NCI-H526 treated with DMSO at 0.1 percent for 48 hours (cell line): ENCODE measurements at regions not wholly inside any gene's neighbourhood (a gene's known extent, or its start where the extent isn't known, plus 50 kb on each side); places are given as distances from the start of the nearest gene placed in this dataset.
"Not testable (repeated sequence)": the region's sequence is repeated elsewhere in the genome, so short reads cannot be mapped to it uniquely, and the experiment has no call there.

ENCODE experiments used
- DNase-seq: peaks from one replicate; lab custom pipeline; 2025; lab: John Stamatoyannopoulos, UW

DNA sequence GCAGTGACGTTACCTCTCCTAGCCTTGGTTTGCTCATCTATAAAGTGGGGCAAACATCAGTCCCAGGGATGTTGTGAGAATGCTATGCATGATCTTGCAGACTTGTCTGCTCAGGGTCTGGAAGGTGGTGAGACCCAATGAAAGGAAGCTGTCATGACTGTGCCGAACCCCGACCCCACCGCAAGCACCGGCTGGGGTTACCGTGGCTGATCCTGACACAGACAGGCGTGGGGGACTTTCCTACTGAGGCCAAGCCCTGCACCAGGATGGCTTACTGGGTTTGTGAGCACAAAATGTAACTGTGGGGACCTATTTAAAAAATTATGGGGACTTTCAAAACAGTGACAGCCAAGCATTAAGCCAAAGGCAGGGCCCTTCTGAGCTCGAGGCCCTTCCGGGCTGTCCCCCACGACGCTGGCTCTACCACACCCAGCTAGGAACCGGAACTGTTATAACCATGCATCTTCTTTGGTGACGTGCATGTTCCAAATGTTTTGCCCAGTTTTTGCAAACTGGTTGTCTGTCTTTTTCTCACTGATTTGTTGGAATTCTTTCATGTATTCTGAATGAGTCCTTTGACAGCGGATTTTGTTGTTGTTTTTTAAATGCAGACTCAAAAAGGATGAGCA is 76.6 kb upstream of the PMEPA1 start:
- DNase-seq, result no peak

- DNase-seq, result no peak
Observed at GRCh38 chr20:57785720-57786119, 75.9 kb upstream of the PMEPA1 start.

DNA sequence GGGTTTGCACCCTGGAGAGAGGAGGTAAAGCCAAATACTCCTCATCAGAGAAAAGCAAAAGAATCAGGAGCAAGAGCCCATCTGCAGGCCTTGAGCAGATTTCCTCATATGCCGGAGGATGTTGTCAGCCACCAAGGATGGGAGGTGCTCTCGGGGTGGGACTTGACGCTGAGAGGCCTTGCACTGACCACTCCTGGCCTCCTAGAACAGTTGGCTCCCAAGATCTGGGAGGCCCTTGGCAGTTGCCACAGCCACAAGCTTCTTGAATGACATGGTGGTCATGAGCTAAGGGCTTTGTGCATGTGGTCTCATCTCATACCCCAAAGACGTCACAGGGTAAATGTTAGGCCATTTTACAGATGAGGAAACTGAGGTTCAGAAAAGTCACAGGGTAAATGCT is 75.2 kb upstream of the PMEPA1 start:
- no peak for DNase-seq

DNA sequence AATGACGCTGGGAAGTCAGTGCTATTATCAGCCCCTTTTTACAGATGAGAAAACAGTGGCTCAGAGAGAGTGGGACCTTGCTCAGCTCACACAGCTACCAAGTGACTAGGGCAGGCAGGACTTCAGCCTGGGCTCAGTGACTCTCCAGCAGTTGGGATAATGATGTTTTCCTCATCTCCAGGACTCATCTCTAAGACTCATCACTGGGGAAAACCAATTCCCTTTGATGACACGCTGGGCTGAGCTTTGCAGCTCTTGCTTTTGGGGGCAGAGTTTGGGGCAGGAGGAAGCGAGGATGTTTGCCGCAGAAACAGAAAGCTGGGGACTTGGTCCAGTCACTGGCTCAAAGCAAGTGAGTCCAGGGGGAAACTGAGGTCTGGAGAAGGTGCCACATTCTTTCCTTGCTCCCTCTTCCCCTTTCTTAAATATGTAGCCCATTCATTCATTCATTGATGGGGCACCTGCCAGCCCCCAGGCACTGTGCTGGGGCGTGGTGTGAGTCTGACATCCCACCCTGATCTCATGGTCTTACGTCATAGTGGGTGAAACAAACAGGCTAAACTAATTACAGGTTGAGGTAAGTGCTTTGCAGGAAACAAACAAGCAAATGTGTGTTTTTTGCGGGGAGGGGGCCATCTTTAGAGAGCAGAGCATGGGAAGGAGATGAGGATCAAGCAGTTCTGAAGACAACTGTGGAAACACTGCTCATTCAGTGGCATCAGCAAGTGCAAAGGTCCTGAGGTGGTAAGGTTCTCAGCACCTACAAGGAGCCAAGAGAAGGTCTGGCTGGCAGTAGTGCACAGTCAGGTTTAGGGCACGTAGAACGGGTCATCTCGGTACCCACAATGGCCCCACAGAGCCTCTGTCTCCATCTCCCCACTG is 74.4 kb upstream of the PMEPA1 start:
- DNase-seq, result no peak

DNA sequence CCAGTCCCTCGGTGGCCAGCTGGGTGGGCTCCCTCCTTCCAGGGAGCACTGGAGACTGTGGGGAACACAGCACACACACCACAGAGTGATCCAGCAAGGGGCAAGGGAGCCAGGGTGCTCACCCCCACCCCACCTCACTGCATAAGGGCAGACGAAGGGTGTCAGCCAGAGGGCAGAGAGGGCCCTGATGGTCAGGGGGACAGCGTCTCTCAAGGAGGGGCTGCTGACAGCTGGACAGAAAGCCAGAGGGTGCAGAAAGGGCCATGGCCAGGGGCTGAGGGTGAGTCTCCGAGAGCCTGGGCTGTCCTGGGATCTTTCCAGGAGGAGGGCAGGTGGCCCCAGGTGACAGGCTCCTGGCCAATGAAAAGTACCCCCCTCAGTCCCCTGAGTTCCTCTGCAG is 73.4 kb upstream of the PMEPA1 start:
- no peak for DNase-seq

DNA sequence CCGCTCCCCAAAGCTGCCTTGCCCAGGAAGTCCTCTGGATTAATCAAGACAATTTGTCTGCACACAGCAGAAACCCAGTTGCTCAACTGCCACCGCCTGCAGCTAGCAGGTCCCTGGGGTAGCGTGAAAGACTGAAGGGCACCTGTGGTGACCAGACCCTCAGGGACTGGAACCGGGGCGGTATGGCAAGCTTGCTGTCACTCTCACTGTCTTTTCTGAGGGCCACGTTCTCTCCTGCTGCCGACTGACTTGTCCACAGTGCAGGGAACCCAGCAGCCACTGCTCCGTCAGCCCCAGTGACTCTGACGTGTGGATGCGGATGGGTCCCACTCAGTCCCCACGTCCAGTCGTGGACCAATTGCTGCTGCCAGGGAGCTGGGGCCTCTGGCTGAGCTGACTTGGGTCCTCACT is 72.8 kb upstream of the PMEPA1 start:
- DNase-seq, result no peak

DNA sequence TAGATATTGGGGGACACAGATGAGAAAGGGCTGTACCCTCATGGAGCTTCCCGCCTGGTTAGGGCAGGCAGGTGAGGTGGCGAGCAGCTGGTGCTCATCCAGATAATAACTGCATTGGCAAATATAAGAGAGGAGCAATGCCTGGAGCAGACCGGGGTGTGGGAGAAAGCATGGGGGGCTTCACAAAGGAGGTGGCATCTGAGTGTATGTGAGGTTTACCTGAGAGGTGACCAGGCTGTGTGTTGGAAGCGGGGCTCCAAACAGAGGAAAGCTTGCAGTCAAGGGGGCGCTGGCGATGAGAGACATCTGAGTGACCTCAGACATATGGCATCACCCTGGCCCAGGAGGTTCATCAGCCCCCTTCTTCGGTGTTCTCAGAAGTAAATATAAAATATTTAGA is 72.1 kb upstream of the PMEPA1 start:
- no peak for DNase-seq

- no peak for DNase-seq
Observed at GRCh38 chr20:57780906-57781305, 71.1 kb upstream of the PMEPA1 start.

- DNase-seq, result no peak
Observed at GRCh38 chr20:57780398-57780797, 70.6 kb upstream of the PMEPA1 start.

DNA sequence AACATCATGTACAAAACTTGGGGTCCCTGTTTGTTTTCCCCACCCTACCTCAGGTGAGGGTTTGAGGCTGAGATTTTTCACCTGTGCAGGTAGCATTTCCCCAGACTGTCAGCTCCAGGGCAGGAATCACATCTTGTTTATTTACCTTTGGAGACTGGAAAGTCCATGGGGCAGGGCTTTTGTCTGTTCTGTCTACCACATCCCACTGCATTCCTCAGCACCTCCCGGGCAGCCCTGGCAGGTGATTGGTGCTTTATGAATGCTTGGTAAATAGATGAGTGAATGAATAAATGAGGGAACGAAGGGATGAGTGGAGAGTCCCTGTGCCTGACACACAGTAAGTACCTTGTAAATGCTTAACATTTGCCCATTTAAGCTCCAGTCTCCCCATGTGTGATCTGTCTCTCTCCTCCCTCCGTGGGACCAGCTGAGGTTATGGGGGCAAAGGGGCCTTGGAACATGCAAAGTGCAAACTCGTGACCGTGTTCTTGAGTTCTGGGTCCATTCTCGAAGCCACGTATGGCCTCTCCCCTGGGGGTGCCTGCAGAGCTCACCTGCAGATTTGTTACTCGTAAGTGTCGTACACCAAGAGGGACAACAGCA is 69.7 kb upstream of the PMEPA1 start:
- no peak for DNase-seq

DNA sequence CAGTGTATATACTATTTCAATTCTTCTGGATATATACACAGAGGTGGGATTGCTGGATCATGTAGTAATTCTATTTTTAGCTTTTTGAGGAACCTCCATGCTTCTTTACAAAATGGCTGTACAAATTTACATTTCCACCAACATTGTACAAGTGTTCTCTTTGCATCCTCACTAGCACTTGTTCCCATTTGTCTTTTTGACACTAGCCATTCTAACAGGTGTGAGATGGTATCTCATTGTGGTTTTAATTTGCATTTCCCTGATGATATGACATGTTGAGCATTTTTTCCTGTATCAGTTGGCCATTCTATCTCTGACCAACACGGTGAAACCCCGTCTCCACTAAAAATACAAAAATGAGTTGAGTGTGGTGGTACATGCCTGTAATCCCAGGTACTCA is 68.1 kb upstream of the PMEPA1 start:
- DNase-seq, result peak; percentile 79

DNA sequence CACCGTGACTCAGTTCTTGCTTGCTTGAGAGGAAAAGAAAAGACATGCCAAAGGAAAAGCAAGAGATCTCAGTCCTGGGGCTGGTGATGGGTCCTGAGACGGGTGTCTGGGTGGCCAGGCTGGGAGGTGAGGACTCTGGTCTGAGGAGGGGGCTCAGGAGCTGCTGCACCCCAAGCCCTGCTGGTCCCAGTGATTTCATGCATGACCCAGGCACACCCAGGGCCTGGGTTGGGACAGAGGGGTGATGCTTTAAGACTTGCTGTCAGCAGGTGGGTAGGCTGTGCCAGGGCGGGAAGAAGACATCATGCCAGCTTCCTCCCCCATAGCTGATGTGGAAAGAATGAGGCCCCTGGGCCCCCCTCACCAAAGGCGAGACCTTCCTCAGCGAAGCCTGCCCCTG is 65.1 kb upstream of the PMEPA1 start:
- DNase-seq, result no peak

- DNase-seq, result no peak
Observed at GRCh38 chr20:57774111-57774880, 64.5 kb upstream of the PMEPA1 start.

- DNase-seq, result peak; percentile 97
Observed at GRCh38 chr20:57773059-57773815, 63.4 kb upstream of the PMEPA1 start.

DNA sequence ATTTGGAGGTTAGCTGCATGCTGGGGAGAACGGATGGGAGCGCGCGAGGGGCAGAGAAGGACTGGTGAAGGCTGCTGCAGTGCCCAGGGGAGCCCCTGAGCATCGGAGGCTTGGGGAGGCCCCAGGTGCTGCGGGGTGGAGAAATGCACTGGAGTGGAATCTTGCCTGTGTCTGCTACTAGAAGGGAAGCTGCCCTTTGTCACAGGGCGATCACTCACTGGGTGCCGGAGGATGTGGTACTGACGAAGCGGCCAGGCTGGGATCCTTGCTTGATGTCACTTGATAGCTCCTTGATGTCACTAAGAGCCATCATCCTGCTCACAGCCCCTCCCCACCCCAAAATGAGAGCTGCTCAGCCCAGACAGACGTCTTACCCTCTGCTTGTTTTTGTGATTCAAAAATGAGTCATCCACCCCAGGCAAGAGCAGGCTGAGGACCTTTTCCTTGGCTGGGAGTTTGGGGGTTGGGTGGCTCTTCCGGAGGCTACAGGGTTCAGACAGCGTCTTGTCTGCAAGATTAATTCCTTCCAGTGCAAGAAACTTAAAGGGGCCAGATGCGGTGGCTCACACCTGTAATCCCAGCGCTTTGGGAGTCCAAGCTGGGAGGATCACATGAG is 62.6 kb upstream of the PMEPA1 start:
- DNase-seq, result no peak

DNA sequence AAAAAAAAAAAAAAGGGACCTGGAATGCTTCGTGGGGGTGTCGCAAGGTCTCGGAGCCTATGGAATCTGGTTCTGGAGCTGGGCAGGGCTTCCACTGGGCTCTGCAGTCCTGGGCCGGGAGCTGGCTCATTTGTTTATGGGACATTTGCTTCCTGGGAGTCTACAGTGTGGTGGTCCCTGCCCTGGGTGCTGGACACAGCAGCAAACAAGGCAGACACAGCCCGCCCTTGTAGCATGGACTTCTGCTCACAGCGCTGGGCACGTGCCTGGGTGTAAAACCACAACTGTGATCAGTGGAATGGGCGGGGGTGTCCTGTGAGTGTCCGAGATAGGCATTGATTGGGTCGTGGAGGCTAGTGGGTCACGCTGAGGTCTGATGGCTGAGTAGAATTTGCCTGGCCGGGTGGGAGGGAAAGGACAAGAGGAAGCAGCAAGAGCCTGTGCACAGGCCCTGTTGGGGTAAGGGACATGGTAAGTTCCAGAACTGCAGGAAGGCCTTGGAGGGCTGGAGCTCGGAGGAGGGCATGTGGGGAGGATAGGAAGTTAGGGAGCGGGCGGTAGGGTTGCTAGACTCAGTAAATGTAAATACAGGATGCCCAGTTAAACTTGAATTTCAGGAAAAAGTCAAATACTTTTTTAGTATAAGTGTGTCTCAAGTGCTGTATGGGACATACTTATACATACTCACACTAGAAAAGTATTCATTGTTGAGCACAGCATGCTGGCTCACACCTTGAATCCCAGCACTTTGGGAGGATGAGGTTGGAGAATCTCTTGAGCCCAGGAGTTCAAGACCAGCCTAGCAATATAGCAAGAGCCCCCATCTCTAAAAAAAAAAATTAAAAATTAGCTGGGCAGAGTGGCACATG is 61.3 kb upstream of the PMEPA1 start:
- no peak for DNase-seq

GRCh38 chr20:57770401-57770800 is 60.6 kb upstream of the PMEPA1 start:
- DNase-seq, result not testable (repeated sequence)

- no peak for DNase-seq
Observed at GRCh38 chr20:57769756-57770155, 59.9 kb upstream of the PMEPA1 start.

- no peak for DNase-seq
Observed at GRCh38 chr20:57768519-57768918, 58.7 kb upstream of the PMEPA1 start.

DNA sequence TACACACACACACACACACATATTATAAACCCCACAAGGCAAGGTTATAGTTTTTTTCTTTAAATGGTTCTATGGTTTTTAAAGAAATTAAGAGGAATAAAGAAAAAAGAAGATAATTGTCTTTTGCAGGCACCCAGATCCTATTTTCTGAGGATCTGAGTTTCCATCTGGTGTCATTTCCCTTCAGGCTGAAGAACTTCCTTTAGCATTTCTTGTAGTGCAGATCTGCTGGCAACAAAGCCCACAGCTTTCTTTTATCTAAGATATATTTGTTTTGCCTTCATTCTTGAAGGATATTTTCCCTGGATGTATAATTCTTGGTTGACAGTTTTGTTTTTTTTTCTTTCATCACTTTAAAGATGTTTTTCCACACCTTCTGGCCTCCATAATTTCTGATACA is 57.6 kb upstream of the PMEPA1 start:
- DNase-seq, result no peak
